Muscle of arm (tissue), 1 donor: ENCODE measurements at regions not wholly inside any gene's neighbourhood (a gene's known extent, or its start where the extent isn't known, plus 50 kb on each side); places are given as distances from the start of the nearest gene placed in this dataset.

Experiments used
- DNase-seq: peaks from one replicate; pipeline ENCODE4 v3.0.0-alpha.2; 2013

DNA sequence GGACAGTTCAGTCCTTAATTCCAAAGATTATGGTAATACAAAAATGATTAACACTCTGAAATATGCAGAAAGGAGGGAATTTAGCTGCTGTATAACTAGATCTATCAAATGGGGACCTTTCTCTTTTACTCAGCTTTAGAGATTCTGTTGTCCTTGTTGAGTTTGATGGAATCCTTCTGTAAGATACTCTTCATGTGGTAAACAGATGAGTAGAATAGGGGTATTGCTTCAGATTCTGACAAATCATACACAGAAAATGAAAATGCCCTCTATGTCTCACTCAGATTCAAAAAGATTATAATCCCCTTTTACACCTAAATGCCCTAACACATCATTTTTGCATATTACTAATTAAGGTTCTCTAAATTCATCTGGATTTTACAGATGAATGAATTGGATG lies 50.7 kb downstream of the ARHGAP35 start:
- no peak for DNase-seq

DNA sequence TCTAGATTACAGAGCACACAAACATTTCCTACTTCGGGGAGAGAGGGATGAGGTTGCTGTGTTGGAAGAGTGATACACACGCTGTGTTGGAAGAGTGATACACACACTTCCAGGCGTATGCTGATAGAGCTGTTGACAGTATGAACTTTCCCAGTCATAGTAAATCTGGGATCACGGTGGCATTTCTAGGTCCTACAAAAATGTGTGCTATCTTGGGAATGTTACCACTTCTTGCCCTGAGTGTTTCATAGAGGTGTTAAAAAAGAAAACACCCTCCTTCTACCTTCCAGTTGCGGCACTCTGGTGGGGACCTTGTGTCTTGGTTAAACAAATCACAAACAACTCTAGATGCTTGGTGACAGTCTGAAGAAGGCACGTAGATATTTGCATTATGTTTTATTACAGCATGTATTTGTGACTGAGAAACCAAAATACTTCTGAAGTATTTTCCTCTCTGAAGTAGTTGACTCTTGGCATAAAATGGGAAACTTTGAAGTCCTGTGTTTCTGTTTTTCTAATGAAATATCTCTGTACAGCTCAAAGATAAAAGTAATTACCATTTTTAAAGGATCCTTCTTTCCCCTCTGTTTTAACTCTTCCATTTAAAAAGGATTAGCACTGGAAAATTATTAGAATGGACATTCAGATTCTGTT lies 52.5 kb downstream of the ARHGAP35 start:
- no peak for DNase-seq

DNA sequence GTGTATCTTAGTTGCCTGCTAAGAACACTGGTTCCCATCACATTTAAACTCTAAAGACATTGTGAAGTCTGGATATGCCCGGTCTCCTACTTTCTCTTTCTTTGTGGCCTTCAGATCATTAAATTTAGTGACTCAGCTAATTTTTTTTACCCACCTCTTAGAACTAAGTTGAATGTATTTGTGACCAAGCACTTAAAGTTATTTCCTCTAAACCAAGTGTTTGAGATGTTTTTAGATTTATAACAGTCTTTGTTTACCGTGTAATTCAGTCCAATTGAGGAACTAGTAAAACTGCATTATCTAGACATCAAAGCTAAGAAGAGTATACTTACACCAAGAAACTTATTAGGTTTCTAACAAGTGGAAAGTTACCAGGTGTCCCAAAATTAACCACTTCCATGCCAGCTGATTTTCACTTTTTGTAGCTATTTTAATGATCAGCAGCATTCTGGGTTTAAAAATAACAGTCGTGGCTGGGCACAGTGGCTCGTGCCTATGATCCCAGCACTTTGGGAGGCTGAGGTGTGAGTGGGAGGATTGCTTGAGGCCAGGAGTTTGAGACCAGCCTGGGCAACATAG lies 53.1 kb downstream of the ARHGAP35 start:
- DNase-seq: no peak

DNA sequence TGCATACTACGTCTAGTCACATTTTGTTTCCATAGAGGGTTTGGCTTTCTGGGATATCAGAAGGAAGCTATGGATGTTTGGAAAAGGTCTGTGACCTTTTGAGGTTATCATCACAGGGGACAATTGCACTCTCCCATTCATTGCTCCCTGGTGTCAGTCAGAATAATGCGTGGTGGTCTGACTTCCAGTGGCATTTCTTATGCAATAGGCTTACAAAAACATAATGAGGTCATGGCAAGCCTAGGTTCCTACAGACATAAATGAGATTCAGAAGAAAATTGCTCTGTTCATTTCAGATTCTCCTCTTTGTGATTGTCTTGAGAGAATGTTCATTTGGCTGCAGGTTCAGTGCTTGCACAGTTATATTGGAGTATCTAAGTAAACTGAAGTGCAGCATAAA lies 54.6 kb downstream of the ARHGAP35 start:
- no peak for DNase-seq

DNA sequence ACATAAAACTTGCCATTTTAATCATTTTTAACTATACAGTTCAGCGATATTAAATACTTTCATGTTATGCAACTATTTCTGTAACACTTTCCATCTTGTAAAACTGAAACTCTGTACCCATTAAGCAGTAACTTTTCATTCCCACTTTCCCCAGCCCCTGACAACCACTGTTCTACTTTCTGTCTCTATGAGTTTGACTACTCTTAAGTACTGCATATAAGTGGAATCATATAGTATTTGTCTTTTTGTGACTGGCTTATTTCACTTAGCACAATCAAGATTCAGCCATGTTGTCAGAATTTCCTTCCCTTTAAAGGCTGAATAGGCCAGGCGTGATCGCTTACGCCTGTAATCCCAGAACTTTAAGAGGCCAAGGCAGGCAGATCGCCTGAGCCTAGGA lies 56.2 kb downstream of the ARHGAP35 start:
- no peak for DNase-seq

DNA sequence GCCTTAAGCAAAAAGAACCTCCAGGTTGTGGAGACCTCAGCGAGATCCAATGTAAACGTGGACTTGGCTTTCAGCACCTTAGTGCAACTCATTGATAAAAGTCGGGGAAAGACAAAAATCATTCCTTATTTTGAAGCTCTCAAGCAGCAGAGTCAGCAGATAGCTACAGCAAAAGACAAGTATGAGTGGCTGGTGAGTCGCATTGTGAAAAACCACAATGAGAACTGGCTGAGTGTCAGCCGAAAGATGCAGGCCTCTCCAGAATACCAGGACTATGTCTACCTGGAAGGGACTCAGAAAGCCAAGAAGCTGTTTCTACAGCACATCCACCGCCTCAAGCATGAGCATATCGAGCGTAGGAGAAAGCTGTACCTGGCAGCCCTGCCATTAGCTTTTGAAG lies 58.5 kb downstream of the ARHGAP35 start:
- DNase-seq: no peak

DNA sequence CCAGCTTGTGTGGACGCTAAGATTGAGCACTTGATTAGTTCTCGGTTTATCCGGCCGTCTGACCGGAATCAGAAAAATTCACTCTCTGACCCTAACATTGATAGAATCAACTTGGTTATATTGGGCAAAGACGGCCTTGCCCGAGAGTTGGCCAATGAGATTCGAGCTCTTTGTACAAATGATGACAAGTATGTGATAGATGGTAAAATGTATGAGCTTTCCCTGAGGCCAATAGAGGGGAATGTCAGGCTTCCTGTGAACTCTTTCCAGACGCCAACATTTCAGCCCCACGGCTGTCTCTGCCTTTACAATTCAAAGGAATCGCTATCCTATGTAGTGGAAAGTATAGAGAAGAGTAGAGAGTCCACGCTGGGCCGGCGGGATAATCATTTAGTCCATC lies 59.6 kb downstream of the ARHGAP35 start:
- no peak for DNase-seq

DNA sequence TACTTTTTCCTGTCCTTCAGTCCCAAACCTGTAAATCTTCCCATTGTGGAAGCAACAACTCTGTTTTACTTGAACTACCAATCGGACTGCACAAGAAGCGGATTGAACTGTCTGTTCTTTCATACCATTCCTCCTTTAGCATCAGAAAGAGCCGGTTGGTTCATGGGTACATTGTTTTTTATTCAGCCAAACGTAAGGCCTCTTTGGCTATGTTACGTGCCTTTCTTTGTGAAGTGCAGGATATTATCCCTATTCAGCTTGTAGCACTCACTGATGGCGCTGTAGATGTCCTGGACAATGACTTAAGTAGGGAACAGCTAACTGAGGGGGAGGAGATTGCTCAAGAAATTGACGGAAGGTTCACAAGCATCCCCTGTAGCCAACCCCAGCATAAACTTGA lies 60.3 kb downstream of the ARHGAP35 start:
- no peak for DNase-seq

DNA sequence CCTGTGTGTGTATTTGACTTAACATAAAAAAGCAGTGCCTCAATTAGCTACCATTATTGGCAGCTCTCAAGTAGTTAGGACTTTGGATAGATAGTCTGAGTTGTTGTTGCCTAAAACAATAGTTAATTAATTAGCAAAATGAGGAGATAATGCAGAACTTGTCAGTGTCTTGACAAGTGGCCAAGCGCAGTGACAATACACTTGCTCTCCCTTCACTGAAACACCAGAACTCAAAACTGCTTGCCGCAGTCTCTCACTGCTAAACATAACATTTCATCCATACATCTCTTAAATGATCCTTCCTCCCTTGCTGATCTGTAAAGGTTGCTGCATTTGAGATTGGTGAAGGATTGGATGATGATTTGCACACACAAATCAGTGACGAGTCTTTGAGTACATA lies 61.7 kb downstream of the ARHGAP35 start:
- DNase-seq: no peak

DNA sequence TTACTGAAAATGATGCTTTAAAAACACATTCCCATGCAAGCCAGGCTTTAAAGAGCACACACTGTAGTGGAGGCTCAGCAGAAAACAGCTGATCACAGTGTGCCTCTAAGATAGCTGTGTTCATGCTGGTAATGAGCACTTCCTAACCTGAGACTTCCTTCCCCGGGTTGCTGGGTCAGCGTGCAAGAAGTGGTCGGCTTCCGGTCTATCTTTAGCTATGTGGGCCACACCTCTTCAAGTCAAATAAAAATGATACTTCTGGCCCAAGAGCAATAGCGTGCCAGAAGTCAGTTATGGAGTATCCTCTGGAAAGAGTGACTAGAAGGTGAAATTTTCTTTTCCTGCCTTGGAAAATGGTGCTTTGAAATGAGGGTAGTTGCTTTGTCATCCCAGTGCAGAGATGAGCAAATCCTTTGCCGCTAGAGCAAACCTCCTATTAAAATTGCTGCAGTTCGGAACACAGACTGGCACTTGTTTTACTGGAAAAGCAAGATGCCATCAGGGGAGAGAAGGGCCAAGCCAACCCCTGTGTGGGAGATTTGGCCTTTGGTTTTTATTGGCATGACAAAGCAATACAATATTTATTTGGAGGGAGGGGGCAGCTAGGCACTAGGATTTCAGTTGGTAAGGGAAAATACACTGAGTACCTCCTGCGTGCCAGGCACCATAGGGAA lies 64.2 kb downstream of the ARHGAP35 start:
- DNase-seq: peak; percentile 26

DNA sequence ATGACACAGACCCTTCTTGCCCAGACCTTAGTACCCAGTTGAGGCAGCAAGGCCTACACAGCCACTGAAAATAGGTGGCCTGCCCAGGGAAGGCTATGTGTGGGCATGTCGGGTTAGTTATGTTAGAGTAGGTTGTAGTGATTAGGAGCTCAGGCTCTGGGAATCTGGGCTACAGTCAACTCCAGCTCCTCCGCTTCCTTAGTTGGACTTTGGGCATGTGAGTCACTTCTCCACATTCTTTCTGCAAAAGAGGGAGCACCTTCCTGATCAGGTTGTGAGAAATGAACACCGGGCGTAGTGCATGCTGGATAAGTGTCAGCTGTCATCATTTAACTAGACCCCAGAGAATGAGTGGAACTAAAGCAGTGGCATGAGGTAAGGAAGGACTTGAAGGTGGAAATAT lies 64.8 kb downstream of the ARHGAP35 start:
- DNase-seq: no peak

DNA sequence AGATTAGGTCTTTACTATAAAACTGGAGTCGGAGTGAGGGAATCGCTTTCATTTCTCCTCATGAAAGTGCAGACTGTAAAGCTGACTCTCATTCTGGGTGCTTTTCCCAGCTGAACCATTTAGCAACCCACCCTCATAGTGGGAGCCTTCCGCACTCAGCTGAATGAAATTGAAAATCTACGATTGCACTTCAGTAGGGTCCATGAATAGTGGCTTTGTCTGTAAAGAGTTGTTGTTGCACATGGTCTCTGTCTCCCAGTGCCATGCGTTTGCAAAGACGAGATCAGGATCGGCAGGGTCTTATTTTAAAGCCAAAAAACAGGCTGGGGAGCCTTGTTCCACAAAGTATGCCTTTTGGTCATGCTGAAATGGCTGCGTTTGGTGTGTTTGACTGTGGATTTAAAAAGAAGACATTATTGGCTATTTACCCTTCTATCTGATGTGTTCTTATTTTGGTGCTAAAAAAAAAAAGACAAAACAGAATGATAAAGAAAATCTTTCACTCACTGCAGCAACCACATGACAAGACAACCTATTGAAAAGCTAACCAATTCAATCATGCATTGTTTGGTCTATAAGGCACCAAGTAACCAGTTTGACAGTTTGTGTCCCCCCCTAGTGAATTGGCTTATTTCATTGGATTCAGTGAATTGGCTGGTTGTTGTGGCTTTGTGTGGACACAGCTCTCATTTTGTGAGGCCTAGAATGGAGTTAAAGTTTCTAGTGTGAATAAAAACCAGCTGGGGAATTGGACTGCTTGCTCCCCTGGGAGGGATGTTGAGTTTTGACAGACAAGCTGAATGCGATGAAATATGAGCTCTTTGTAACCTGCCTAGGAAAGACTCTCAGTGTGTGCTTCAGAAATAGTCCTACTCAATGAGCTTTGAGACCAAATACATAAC lies 65.6 kb downstream of the ARHGAP35 start:
- no peak for DNase-seq

DNA sequence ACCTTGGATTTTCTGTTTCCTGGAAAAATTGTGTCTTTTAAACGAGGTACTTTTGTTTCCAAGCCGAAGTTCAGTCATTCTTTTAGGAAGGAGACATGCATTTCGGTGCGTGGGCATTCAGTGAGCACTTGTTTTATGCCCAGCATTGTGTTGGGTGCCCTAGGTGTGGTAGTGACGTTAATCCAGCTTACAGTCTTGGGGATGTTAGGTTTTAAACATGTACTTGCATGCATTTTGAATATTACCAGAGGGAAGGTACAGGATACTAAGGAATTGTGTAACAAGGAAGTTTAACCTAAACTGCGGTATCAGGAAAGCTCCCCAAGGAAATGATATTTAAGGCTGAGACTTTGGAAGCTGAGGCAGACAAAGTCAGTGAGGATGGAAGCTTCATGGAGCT lies 66.3 kb downstream of the ARHGAP35 start:
- no peak for DNase-seq

DNA sequence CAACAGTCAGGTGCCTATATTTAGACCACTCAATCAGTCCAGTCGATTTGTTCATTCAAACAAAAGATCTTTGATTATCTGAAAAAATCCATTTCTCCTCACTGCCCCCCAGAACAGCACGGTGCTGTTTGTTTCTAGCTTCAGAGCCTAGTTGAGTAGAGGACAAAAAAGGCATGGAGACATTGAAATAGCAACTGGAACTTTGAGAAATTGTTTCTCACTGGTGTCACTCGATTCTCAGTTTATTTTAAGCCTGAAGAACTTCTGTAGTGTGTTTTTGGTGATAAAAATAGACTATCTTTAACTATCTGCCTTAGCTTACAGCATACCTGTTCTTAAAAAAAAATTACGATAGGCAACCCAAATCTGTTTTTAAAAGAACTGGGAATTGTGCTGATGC lies 67.1 kb downstream of the ARHGAP35 start:
- DNase-seq: no peak

DNA sequence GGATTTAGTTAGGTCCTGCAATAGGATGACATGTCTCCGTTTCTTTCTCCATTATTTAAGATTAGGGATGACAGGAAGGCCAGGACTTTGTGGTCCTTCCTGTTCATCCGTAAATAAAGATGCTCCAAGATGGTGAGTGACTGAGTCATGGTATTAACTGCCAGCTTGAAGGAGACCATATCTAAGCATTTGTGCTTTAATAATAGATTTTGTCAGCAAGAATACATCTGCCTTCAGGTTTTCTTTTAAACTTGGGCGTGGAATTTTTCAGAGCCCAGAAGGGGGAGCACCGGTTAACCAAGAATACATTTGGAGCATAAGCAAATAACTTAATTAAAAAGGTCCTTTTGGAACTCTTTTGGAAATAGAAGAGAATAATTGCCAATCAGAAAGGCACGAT lies 68.2 kb downstream of the ARHGAP35 start:
- DNase-seq: no peak

DNA sequence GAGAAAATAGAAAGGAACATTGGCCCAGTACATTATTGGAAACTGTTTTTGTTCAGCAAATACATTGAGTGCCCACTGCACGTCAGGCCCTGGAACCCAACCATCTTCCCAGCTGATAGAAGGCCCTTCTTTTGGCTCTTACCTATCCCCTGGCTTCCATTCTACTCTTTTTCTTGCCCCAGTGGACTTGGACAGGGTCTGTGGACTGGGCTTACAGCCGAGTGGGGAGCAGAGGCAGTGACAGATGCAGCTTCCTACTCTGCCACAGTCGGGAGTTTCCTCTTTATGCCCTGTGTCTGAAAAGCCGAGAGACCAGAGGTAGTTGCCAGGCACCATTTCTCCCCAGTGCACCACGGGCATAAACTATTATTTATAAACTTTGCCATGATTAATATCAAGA lies 70.4 kb downstream of the ARHGAP35 start:
- no peak for DNase-seq

DNA sequence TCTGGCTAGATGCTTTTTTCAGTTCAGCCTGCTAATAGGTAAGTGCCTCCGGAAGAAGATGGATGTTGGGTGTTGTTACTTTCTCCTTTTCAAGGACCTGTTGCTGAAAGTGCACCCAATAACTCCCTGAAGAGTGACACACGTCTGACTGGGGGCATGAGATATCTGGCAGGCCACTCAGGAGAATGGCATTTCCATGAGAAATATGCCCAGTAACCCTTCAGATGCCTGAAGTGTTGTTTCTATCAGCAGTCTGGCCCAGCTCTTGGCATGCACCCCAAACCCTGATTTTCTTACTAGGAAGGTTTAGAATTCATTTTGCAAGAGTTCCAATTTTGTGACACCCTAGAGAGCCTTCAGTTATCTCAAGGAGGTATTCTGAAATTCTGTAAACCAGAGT lies 71.5 kb downstream of the ARHGAP35 start:
- DNase-seq: no peak

DNA sequence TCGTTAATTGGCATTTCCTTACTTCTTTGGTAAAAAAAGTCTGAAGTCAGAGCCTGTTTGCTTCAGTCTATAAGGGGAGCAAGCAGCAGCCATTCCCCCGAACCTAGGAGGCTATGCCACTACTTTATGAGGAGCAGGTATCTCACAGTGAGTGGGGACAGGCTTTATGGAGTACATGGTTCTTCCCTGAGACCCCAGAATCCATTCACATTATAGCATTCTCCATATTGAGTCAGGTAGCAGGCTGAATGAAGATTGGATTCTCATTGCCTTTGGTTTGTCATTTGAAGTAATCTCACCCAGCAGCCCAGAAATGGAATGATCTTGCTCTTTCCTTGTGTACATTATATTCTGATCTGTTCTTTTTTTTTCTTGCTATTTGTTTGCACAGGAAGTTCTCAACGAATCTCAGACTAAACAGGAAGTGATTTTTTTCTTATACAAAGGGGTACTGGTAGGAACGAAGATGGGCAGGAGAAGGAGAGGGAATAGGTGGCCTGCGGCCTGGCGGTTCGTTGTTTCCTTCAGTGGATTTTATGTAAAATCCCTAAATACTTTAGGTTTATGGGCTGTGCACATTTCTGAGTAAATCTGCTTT lies 74.4 kb downstream of the ARHGAP35 start:
- DNase-seq: no peak

DNA sequence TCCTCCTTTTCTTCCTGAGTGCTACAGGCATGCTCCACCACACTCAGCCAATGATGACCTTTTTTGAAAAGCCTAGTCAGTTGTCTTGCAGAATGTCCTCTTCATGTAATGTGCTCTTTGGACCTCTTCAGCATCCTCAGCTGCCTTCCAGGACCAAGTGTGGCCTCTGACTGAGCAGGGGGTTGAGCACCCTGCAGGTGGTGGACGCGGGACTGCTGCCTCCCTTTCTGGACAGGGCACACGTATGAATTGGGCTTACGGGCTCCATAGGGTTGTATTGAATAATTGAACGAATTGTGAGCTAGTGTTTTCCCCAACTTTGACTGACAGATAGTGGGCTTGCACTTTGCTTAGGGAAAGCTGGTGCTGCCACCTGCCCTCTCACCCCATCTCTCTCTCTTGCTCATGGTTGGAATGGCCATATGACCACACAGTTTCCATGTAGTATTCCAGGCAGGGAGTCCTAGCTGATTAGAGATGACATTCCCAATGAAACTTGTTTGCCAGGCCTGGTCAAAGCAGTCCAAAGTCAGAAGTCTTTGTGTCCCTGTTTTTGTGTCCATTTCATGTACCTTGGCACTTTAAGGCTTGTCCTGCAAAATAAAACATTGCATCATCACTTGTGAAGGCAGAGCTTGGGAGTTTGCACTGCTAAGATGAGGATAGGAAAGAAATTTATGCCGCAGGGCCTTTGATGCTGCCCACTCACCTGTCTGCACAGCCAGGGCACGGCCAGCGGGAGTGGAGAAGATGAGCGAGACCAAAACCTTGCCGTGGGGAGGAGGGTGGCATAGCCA lies 76.3 kb upstream of the NPAS1 start:
- no peak for DNase-seq

DNA sequence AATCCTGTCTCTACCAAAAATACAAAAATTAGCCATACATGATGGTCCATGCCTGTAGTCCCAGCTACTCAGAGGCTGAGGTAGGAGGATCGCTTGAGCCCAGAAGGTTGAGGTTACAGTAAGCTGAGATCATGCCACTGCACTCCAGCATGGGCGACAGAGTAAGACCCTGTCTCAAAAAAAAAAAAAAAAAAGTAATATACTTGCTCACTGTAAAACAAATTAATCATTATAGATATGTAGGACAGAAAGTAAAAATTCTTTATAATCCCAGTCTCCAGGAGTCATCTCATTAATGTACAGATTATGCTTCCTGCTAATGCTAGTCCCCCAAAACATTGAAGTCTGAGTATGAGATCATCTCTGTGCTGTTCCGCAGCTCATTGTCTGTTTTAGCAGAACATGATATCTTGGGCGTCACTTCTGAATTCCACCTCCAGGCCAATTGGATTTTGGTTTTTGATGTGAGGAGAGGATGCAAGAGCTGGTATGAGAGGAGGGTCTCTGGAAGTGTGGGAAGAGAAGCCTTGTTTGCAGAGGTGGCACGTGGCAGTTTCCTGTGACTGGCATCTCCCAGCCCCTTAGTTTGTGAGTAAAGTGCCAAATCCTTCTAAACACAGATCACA lies 75.4 kb upstream of the NPAS1 start:
- no peak for DNase-seq
